Esophagus mucosa (tissue), 1 donor: ENCODE measurements at regions not wholly inside any gene's neighbourhood (a gene's known extent, or its start where the extent isn't known, plus 50 kb on each side); places are given as distances from the start of the nearest gene placed in this dataset.
A peak's percentile ranks its signal among the peaks of the same experiment; 100 is the strongest.

ENCODE experiments used
- ATAC-seq: fragments of 200-7000 bp; cut with Tn5 transposase; one replicate; pipeline ENCODE4 v1.9.1; 2020
- donor health status: DM: yes; HTN: yes; CAD: no.

DNA sequence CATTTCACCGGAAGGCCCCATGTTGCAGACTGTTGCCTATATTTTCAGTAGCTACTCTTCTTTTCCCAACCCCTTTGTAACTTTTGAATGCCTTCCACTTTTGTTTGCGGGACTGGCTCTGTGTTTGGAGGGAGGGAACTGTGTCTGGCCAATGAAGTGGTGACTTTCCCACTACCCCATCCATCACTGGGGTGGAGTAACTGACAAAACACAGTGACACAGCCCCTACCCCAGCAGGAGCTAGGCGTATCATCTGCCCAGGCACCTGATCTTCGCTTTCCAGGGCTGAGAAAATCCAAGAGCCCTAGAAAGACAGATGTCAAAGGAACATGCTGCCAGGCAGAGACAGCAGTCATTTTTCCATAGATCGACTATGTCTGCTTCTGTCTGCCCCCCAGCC is 710.6 kb upstream of the CELF2 start:
- no peak for ATAC-seq

DNA sequence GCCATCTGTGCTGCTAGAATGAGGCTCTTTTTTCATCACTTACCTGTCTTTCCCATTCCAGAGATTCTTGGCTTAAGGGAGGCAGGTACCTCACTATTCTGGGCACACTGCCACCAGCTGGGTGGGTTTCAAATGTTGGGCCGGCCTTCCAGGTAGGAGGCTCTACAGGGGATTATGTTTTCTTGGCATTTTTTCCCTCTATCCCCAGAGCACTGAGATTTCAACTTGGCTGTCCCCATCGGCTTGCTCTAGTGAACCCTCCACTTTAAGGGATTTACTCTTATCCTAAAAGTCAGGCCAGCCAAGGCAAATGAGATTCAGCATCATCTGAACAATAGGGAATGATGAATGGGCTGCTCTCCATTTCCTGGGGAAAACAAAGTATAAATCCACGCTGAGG is 710.1 kb upstream of the CELF2 start:
- ATAC-seq, result no peak

DNA sequence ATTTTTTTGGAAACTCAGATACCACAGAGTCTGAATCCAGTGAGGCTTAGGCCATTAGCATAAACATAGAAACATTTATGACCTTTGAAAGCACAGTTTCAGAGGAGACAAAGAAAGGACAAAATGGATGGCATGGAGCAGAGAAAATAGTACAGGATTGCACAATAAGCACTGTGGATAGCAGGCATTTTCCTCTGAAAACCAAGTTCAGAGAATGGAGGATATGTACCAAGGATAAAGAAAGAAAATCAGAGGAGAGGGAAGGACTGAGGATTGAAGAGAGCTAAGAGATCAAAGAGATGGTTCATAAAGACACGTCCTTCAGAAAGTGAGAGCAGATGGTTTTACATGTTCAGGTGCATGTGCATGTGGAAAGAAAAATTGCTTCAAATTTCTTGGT is 707.2 kb upstream of the CELF2 start:
- ATAC-seq, result no peak

- ATAC-seq, result no peak
These were observed 705.7 kb upstream of the CELF2 start for GRCh38 chr10:10311966-10312365.

GRCh38 chr10:10313149-10313835 is 704.4 kb upstream of the CELF2 start:
- ATAC-seq, result no peak

GRCh38 chr10:10314626-10315025 is 703.0 kb upstream of the CELF2 start:
- ATAC-seq, result no peak

GRCh38 chr10:10315989-10316388 is 701.7 kb upstream of the CELF2 start:
- ATAC-seq, result no peak

- no peak for ATAC-seq
These were observed 700.5 kb upstream of the CELF2 start for GRCh38 chr10:10317151-10317550.

DNA sequence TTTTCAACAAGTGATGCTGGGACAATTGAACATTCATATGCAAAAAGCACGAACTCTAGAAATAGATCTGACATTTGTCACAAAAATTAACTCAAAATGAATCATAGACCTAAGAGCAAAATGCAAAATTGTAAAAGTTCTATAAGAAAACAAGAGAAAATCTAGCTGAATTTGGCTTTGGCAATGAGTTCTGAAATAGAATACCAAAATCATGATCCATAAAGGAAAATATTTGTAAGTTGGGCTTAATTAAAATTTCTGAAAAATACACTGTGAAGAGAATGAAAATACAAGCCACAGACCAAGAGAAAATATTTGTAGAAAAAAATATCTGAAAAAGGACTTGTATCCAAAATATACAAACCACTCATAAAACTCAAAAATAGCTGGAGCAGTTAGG is 698.8 kb upstream of the CELF2 start:
- ATAC-seq, result no peak

DNA sequence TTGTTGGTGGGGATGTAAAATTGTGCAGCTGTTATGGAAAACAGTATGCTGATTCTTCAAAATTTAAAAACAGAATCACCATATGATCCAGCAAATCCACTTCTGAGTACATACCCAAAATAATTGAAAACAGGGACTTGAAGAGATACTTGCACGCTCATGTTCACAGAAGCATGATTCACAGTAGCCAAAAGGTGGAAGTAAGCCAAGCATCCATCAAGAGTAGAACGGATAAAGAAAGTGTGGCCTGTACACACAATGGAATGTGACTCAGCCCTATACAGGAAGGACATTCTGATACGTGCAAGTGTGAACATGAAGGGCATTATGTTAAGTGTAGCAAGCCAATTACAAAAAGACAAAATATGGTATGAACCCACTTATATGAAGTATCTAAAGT is 696.7 kb upstream of the CELF2 start:
- peak; percentile 99 for ATAC-seq

DNA sequence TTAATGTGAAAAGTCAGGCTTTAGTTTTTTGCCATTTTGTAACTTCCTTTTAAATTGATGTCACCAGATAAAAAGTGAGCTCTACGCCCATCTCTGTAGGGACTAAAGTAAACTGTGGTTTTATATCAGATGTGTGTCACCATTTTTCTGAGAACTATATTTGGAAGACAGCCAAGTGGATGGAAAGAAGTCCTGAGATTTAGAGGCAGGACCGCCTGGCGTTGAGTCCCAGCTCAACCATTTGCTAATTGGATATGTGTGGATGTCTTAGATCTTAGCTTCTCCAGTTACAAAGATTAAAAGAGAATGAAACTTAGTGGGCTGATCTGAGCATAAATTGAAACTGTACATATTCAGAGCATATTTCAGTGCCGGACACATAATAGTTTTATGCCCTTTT is 691.6 kb upstream of the CELF2 start:
- no peak for ATAC-seq

DNA sequence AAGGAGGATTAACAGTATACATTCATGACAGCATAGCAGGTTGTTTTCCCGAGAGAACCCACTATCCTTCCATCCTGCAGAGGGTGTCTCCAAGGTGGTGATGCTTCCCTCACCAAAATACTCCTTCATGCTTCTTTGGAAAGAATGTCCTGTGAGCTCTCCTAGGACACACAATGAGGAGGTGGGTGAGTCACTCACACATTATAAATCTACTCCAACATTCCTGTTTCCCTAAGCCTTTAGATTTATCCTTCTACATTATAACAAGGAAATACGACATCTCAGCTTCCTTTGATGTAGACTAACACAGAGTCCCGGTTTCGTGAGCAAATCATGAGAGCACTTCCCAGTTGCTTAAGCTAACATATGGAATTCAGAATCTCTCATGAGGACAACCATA is 689.7 kb upstream of the CELF2 start:
- no peak for ATAC-seq

DNA sequence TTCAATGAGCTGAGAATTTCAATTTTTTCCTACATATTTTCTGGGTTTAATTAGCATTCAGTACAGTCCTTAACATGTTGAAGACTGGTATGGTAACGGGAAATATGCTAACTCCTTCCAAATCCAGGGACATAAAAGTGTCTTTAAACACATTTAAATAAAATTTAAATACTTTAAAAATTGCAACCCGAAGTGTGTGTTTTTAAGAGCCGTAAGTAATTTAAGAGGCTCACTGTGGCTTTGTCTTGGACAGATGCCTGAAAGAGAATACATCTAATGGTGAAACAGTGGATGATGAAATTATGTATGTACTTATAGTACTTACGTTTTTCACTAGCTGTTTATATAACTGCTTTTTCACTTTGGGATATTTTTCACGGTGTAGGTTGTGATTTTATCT is 687.3 kb upstream of the CELF2 start:
- ATAC-seq, result no peak

- ATAC-seq, result no peak
These were observed 684.9 kb upstream of the CELF2 start for GRCh38 chr10:10332786-10333185.

DNA sequence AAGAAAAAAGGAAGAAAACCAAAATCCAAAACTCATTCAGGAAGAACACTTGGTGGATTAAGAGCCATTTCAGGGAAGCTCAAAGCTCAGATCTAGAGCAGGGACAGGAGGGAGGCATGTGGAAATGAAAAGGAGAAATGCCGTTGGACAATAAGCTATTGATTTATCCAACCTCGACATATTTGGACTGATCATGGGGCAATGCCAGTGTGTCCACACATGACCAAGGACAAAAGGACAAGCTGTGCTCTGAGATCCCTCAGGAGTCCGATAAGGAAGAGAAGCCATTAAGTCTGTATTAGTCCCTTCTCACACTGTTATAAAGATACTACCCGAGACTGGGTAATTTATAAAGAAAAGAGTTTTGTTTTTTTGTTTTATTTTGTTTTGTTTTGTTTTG is 684.0 kb upstream of the CELF2 start:
- no peak for ATAC-seq

DNA sequence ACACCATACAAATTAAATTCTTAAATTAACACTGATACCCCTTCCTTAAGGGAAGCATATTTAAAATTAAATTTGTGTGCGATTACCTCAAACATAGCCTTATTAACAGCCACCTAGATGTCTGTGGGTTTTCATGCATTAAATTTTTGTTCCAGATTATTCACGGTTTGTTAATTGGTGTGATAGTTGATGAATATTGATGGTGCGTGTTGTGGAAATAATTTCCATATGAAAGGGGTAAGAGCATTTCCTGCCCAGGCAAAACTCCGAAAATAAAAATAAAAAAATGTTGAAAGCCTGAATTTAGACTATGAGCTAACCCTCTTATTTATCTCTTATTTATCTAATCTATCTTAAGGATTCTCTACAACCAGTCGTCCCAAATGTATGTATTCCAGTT is 679.3 kb upstream of the CELF2 start:
- no peak for ATAC-seq

DNA sequence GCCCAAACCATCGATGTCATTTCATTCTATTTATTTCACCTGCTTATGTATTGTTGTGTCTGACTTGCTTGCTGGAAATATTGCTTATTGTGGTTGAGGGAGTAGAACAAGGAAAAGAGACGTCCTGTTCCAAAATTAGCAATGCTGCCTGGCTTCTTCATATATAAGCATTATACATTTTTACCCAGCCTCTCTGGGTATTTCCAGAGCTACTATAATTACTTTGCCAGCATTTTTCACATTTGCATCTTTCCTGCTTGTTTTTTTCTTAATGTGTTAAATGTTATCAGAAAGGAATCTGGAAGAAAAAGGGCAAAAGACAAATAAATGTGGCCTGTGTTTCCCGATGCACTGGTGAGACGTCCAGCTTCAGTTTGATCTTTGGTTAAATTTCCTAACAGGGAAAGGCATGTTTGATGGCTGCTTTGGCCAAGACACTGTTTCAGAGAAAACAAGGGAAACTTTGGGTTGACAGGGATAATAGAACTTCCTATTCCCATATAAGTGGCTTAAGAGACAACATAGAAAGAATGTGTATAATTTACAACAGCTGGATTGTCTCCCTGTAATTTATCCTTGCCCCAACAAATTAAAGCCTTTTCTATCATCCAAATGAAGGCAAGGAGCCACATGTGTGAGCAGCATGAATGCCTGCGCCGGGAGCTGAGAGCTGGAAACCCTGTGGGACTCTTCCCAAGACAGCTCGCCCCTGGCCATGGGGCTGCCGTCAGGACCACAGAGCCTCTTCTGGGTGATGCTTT is 671.1 kb upstream of the CELF2 start:
- ATAC-seq, result no peak

DNA sequence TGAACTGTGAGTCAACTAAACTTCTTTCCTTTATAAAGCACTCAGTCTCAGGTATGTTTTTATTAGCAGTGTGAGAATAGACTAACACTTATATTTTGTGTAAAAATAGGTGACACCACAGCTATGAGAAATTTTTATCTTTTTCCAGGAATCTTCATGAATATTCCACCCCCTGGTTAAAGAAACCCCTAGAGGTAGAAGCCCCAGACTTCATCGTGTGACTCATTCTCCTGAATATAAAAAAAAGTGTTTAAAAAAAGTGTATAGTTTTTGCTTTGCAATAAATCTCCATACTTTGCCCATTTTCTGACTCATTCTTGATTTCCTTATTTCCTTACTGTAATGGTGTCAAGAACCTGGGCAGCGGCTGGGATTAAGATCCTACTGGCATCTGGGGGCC is 667.6 kb upstream of the CELF2 start:
- no peak for ATAC-seq

- peak; percentile 50 for ATAC-seq
These were observed 666.2 kb upstream of the CELF2 start for GRCh38 chr10:10351451-10351850.

- ATAC-seq, result no peak
These were observed 664.3 kb upstream of the CELF2 start for GRCh38 chr10:10353326-10353868.

- no peak for ATAC-seq
These were observed 658.4 kb upstream of the CELF2 start for GRCh38 chr10:10359263-10359662.

DNA sequence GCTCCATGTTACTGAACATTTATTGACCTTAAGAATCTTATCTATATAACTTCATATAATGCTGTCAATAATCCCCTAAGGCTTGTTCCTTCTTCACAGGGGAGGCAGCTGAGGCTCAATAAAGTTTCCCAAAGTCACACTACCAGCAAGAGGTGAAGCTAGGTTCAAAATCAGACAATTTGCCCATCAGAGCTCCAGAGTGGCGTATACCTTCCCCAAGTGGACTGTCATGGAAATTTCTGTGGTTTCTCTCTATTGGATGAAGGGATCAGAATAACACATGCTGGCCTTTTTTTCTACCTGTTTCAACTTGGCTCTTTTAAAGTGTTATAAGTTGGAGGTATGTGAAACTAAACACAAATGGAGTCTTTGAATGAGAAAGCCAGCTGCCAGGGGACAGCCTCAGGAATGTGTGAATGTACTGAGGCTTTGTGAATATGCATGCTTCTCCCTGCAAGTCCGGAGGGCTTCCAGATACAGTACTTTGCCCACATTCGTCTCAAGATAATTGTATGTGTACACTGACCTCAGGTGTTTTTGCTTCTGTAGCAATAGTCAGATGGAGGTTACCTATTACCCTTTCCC is 656.3 kb upstream of the CELF2 start:
- ATAC-seq, result no peak

DNA sequence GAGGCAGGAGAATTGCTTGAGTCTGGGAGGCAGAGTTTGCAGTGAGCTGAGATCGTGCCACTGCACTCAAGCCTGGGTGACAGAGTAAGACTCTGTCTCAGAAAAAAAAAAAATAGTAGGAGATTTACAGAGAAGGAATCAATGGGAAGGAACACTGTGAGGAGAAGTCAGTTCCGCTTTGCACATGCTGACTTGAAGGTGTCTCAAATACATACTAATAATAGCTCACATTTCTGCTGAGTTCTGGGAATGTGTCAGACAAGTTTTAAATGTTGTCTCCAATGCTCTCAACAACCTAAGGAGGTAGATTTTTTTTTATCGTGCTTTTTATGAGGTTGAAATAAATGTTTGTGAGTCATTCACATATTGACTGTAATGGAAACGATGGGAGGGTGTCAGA is 654.9 kb upstream of the CELF2 start:
- no peak for ATAC-seq

DNA sequence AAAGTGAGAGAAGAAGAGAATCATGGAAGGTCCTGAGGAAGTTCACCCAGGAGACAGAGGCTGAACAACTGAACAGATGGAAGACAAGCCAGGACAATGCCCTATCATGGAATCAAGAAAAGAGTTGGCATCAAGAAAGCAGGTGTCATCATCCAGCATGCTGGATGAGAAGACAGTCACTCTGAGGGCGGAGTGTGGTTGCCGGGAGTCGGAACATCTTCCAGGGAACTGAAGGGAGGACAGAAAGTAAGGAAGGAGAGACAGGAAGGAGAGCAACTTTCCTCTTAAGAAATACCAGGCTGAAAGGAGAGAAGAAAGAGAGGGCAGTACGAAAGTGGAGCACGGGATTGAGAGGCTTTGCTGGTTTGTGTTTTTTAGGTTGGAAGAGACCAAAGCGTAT is 654.5 kb upstream of the CELF2 start:
- no peak for ATAC-seq
